ENCODE measurements at regions not wholly inside any gene's neighbourhood (a gene's known extent, or its start where the extent isn't known, plus 50 kb on each side); places are given as distances from the start of the nearest gene placed in this dataset.
"Not testable (repeated sequence)": the region's sequence is repeated elsewhere in the genome, so short reads cannot be mapped to it uniquely, and the experiment has no call there.

- Histone ChIP-seq H3K4me1 (ENCODE audit: control insufficient read depth, insufficient read depth, low read length) (no peaks in the 10 kb centered on the region), H3K4me3 (ENCODE audit: low read length) (no peak overlapping the region), H3K27me3 (ENCODE audit: control insufficient read depth, insufficient read depth, low read length) (no peaks in the 10 kb centered on the region), H3K9me3 (ENCODE audit: control insufficient read depth, insufficient read depth, low read length) (no peaks in the 10 kb centered on the region), H3K27ac (ENCODE audit: low read length) (no peak overlapping the region), H3K36me3 (ENCODE audit: control insufficient read depth, insufficient read depth, low read length) (no peaks in the 10 kb centered on the region)
- no peak for TF ChIP-seq CTCF (IDR thresholded peaks at IDR 0.05)
- no peaks in the 10 kb centered on the region for H3K27me3 Mint-ChIP-seq (ENCODE audit: low read depth in 2 of 2)
- intact Hi-C loops (cut with micrococcal nuclease), result no loop called here
- H3K27ac Mint-ChIP-seq, result no peak overlapping the region
- no peaks in the 10 kb centered on the region for H3K9me3 Mint-ChIP-seq
- no peaks in the 10 kb centered on the region for H3K4me1 Mint-ChIP-seq
- no peaks in the 10 kb centered on the region for H3K36me3 Mint-ChIP-seq
- DNase-seq (no peak), ATAC-seq (no peak)
- WGBS (ENCODE audit: insufficient coverage), result no CpG with 5 or more reads among the region's 1 CpG
- H3K4me3 Mint-ChIP-seq, result no peak overlapping the region
Measured at GRCh38 chr3:102941786-102942185, 507.0 kb downstream of the ZPLD1 start.

DNA sequence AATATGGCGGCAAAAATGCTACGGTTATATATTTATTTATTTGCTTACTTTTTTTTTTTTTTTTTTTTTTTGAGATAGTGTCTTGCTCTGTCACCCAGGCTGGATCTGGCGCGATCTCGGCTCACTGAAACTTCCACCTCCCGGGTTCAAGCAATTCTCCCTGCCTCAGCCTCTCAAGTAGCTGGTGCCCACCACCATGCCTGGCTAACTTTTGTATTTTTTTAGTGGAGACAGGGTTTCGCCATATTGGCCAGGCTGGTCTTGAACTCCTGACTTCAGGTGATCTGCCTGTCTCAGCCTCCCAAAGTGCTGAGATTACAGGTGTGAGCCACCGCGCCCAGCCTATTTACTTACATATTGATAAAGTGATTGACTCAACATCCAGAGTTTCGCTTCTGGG is 511.6 kb downstream of the ZPLD1 start:
- ATAC-seq, result not testable (repeated sequence)

DNA sequence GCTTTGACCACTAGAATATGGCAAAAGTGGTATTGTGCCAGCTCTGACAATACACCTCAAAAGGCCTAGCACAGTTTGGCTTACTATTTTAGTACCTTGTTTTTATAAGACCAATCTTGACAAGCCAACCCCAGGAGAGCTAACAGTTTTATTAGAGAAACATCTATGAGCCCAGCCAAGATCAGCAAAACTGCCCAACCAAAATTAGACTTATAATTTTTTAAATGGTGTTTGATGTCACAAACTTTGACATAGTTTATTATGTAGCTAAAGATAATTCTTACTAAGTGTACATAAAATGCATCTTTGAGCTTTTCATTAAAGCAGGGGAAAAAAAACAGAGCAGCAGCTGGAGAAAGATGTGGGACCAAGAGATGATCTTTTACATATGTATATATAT is 537.5 kb downstream of the ZPLD1 start:
- no peaks in the 10 kb centered on the region for H3K36me3 Mint-ChIP-seq
- Histone ChIP-seq H3K9me3 (ENCODE audit: control insufficient read depth, insufficient read depth, low read length) (no peaks in the 10 kb centered on the region), H3K4me3 (ENCODE audit: low read length) (no peak overlapping the region), H3K27ac (ENCODE audit: low read length) (no peak overlapping the region), H3K36me3 (ENCODE audit: control insufficient read depth, insufficient read depth, low read length) (no peaks in the 10 kb centered on the region), H3K4me1 (ENCODE audit: control insufficient read depth, insufficient read depth, low read length) (no peaks in the 10 kb centered on the region), H3K27me3 (ENCODE audit: control insufficient read depth, insufficient read depth, low read length) (no peaks in the 10 kb centered on the region)
- DNase-seq, result no peak
- no peak overlapping the region for H3K27ac Mint-ChIP-seq
- H3K27me3 Mint-ChIP-seq (ENCODE audit: low read depth in 2 of 2), result no peaks in the 10 kb centered on the region
- intact Hi-C loops (cut with micrococcal nuclease), result no loop called here
- H3K4me3 Mint-ChIP-seq, result no peak overlapping the region
- TF ChIP-seq CTCF (IDR thresholded peaks at IDR 0.05), result no peak
- H3K9me3 Mint-ChIP-seq, result peaks cover 4 to 10% of the 10 kb centered on the region in 2 donors
- no peak for ATAC-seq
- H3K4me1 Mint-ChIP-seq, result no peaks in the 10 kb centered on the region

More for the DNA sequence above, 511.6 kb downstream of the ZPLD1 start:
- H3K9me3 ChIP-seq (ENCODE audit: control insufficient read depth, insufficient read depth, low read length); H3K27ac Mint-ChIP-seq; H3K4me3 ChIP-seq (ENCODE audit: low read length); H3K27me3 Mint-ChIP-seq (ENCODE audit: low read depth in 2 of 2); H3K36me3 ChIP-seq (ENCODE audit: control insufficient read depth, insufficient read depth, low read length); DNase-seq; H3K4me1 Mint-ChIP-seq; H3K27ac ChIP-seq (ENCODE audit: low read length); H3K27me3 ChIP-seq (ENCODE audit: control insufficient read depth, insufficient read depth, low read length); H3K36me3 Mint-ChIP-seq; H3K9me3 Mint-ChIP-seq; intact Hi-C loops (cut with micrococcal nuclease); H3K4me1 ChIP-seq (ENCODE audit: control insufficient read depth, insufficient read depth, low read length); H3K4me3 Mint-ChIP-seq: not testable (repeated sequence)
- WGBS (ENCODE audit: insufficient coverage), result 81% methylated on average over 8 of the region's 10 CpGs

DNA sequence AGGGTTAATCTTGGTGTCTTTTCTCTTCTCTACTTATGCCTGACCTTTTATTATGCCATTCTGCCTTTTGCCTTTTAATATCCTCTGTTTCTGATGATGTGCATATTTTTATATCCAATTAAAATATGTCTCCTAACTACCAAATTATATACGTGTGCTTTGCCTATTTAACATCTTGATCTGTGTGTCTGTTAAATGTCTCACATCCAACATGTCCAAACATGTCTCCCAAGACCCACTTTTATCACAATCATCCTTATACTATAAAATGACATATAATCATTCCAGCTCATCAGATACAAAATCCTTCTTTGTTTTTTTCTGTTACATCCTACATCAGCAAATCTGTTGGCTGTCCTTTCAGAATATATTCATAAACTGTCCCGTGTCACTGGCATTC is 539.5 kb downstream of the ZPLD1 start:
- H3K9me3 ChIP-seq (ENCODE audit: control insufficient read depth, insufficient read depth, low read length), result no peaks in the 10 kb centered on the region
- no peaks in the 10 kb centered on the region for H3K27me3 Mint-ChIP-seq (ENCODE audit: low read depth in 2 of 2)
- DNase-seq, result no peak
- intact Hi-C loops (cut with micrococcal nuclease), result no loop called here
- no peak overlapping the region for H3K4me3 Mint-ChIP-seq
- no peaks in the 10 kb centered on the region for H3K27me3 ChIP-seq (ENCODE audit: control insufficient read depth, insufficient read depth, low read length)
- H3K27ac ChIP-seq (ENCODE audit: low read length), result no peak overlapping the region
- no peak for ATAC-seq
- WGBS (ENCODE audit: insufficient coverage), result 77% methylated on average over 2 of the region's 2 CpGs
- H3K9me3 Mint-ChIP-seq, result peaks cover 4 to 10% of the 10 kb centered on the region in 2 donors
- H3K36me3 Mint-ChIP-seq, result no peaks in the 10 kb centered on the region
- H3K36me3 ChIP-seq (ENCODE audit: control insufficient read depth, insufficient read depth, low read length), result no peaks in the 10 kb centered on the region
- H3K27ac Mint-ChIP-seq, result no peak overlapping the region
- H3K4me3 ChIP-seq (ENCODE audit: low read length), result no peak overlapping the region
- H3K4me1 ChIP-seq (ENCODE audit: control insufficient read depth, insufficient read depth, low read length), result no peaks in the 10 kb centered on the region
- no peak for TF ChIP-seq CTCF (IDR thresholded peaks at IDR 0.05)
- no peaks in the 10 kb centered on the region for H3K4me1 Mint-ChIP-seq
